AG09319 (cell line): ENCODE measurements at regions not wholly inside any gene's neighbourhood (a gene's known extent, or its start where the extent isn't known, plus 50 kb on each side); places are given as distances from the start of the nearest gene placed in this dataset.

ENCODE experiments used
- DNase-seq: peaks from one replicate; pipeline ENCODE4 v3.0.0-alpha.2; 2010; ENCODE audit warnings: low read depth; ENCODE audit errors: extremely low read depth
- CTCF ChIP-seq: IDR thresholded peaks from 2 replicates; pipeline ENCODE4 v1.5.1; 2011; ENCODE audit warnings: low read depth, mild to moderate bottlenecking, inconsistent platforms, low read length, moderate library complexity

- no peak for DNase-seq
- no peak; the same call in 1 of the 2 replicates for TF ChIP-seq CTCF
Measured at GRCh38 chr5:71949772-71950171, 157.5 kb upstream of the MAP1B start.

- TF ChIP-seq CTCF, result no peak
- DNase-seq, result no peak
Measured at GRCh38 chr5:71953866-71954265, 153.4 kb upstream of the MAP1B start.

- TF ChIP-seq CTCF, result no peak
- no peak for DNase-seq
Measured at GRCh38 chr5:71954329-71954728, 152.9 kb upstream of the MAP1B start.

- no peak for TF ChIP-seq CTCF
- DNase-seq, result no peak
Measured at GRCh38 chr5:71955723-71956122, 151.6 kb upstream of the MAP1B start.

- TF ChIP-seq CTCF, result no peak
- no peak for DNase-seq
Measured at GRCh38 chr5:71957292-71957898, 149.9 kb upstream of the MAP1B start.

- no peak for DNase-seq
- no peak for TF ChIP-seq CTCF
Measured at GRCh38 chr5:71960195-71960594, 147.1 kb upstream of the MAP1B start.

- DNase-seq, result no peak
- TF ChIP-seq CTCF, result no peak
Measured at GRCh38 chr5:71961786-71962185, 145.5 kb upstream of the MAP1B start.
